Renal cortical epithelial cell (primary cell): ENCODE measurements at regions not wholly inside any gene's neighbourhood (a gene's known extent, or its start where the extent isn't known, plus 50 kb on each side); places are given as distances from the start of the nearest gene placed in this dataset.
A peak's percentile ranks its signal among the peaks of the same experiment; 100 is the strongest.

Experiments used
- DNase-seq: peaks from one replicate; pipeline ENCODE4 v3.0.0-alpha.2; 2011; ENCODE audit warnings: low read depth

GRCh38 chr4:11537846-11538245 is 109.2 kb upstream of the HS3ST1 start:
- no peak for DNase-seq

- DNase-seq: no peak
Measured at GRCh38 chr4:11535333-11535732, 106.6 kb upstream of the HS3ST1 start.

GRCh38 chr4:11534623-11535302 is 106.1 kb upstream of the HS3ST1 start:
- no peak for DNase-seq

DNA sequence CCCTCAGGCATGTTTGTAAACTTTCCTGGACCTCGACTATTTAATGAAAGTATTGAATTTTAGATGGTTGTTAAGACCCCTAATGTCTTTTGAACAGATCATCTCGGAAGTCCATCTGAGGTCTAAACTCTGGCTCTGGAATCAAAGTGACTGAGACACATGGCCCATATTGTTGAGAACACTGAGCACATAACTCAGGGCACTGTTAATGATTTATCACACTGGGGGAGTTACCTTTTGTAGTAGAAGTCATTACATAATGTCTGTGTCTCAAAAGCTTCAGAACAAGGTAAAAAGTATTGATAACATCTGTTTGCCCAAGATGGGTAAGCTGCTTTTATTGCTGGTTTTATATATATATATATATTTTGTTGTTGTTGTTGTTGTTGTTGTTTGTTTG is 103.4 kb upstream of the HS3ST1 start:
- DNase-seq: peak; percentile 82

GRCh38 chr4:11529625-11530201 is 101.0 kb upstream of the HS3ST1 start:
- peak; percentile 67 for DNase-seq

DNA sequence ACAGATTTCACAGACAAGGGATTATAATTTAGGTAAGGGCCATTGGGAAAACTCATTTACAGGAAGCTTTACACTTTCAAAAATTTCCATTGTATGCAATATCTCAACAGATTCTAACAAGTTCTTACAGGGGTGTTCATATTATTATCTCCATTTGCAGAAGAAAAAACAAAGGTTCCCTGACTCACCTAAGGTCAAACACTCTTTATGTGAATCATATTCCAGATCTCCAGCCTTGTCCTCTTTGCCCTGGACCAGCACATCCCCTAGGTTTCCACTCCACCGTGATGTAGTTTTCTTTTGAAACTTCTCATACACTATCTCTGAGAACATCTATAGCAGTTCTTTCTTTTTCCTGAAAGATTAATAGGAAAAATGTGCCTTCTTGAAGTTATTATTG is 96.4 kb upstream of the HS3ST1 start:
- no peak for DNase-seq

DNA sequence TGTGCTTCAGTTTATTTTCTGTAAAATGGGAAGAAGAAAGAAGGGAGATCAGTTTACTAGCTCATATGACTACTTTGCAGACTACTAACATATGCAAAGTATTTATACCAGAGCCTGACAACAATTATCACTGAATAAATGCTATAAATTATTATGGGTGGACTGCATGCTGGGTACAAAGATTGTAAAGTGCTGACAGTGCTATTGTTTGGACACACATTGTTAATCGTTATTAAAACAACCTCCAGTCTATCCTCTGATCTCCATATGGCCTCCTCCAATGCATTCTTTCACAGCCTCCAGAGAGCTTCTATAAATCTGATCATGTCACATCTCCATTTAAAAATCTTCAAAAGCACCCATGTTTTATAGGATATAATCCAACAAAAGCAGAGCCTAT is 90.1 kb upstream of the HS3ST1 start:
- no peak for DNase-seq

- no peak for DNase-seq
Measured at GRCh38 chr4:11514779-11515419, 86.2 kb upstream of the HS3ST1 start.

GRCh38 chr4:11514003-11514402 is 85.3 kb upstream of the HS3ST1 start:
- DNase-seq: no peak

DNA sequence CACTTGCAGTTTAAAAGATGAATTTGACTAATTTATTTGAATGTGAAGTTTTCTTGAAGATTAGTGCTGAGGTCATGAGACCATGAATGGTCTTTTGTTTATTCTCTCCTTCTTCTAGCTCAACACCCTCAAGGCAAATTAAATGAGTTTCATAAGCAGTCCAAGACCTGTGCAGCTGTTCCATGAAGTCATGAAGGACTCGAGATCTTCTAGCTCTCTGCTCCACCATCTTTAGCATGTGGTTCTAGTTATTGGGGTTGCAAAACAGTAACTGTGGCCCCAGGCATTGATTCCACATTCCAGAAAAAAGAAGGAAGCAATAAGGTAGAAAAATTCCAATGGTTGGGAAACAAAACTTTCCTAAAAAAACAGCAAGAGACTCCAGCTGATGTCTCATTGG is 84.2 kb upstream of the HS3ST1 start:
- peak; percentile 70 for DNase-seq

DNA sequence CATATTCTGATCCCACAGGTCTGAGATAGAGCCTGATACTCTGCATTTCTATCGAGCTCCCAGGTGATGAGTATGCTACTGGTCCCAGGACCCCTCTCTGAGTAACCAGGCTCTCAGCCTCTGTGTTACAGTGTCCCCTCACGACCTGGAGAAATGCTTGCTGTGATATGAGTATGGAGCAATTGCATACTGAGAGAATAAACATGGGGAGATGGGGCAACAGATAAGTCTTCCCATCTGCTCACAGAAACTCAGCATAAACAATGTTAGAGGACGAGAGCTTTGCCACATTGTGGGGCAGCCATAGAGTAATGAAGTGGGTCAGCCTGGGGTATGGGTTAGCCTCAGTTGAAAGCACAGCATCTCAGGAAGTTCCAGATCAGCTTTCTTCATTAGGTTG is 82.6 kb upstream of the HS3ST1 start:
- DNase-seq: no peak

DNA sequence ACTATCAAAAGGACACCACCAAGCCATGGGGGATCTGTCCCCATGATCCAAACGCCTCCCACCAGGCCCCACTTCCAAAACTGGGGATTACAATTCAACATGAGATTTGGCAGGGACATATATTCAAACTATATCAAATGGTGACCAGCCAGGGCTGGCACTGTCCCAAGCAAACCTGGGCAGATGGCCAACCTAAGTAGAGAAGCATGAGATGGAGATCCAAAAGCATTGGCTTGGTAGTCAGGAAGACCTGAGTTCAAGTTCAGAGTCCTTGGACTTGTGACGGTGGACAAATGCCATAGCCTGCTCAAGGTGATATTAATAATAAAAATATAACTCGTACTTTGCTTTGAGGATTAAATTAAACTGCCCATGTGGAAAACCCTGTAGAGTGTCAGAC is 79.2 kb upstream of the HS3ST1 start:
- no peak for DNase-seq

DNA sequence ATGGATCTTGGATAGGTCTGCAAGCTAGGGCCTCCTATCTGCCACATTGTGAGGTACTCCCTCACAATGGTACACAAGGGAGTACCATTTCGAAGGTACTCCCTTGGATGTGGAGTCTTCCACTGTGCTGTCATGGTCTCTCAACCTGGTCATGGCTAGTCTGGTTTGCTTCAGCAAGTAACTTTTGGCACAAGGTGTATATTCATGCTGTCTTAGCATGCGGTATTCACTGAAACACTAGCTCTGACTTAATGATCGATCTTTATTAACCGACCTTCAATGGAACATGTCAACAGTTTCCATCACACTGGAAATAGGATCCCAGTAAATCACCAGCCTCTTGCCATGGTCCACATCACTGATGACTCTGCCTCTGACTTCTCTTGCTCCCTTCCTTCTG is 77.5 kb upstream of the HS3ST1 start:
- peak; percentile 48 for DNase-seq

GRCh38 chr4:11505221-11505971 is 76.7 kb upstream of the HS3ST1 start:
- DNase-seq: peak; percentile 99

DNA sequence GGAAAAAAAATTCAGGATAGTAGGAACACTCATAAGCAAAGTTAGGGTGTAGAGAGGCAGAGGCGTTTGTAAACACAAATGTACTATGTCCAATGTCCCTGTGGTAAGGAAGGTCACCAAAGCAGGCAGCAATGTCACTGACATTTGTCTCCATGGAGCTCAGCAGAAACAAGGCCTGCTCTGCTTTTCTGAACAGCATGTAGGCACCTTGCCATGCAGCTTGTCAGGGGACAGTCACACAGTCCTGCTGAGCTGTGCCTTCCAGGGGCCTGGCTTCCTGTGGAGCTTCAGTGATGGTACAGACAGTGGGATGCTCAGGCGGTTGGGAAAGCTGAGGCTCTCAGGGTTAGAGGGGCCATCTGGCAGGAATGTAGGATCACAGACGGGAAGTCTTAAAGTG is 74.5 kb upstream of the HS3ST1 start:
- no peak for DNase-seq

DNA sequence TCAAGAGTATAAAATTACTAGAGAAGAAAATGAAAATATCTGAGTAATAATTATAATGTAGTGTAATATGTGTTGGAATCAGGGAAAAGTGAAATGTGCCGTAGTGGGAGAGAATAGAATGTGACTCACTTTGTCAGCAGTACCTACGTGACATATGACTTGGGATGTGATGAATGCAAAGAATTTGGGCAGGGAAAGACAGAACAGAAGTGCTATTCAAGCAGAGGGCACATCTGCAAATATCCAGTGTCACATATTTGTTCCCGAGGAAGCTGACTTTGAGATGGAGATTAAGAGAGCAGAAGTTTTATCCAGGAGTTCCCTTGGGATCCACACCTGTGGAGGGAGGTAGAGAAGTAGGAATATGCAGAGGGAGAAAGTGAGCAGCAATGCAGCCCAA is 69.3 kb upstream of the HS3ST1 start:
- peak; percentile 54 for DNase-seq

- no peak for DNase-seq
Measured at GRCh38 chr4:11497212-11497806, 68.6 kb upstream of the HS3ST1 start.

GRCh38 chr4:11496351-11496829 is 67.7 kb upstream of the HS3ST1 start:
- peak; percentile 79 for DNase-seq

DNA sequence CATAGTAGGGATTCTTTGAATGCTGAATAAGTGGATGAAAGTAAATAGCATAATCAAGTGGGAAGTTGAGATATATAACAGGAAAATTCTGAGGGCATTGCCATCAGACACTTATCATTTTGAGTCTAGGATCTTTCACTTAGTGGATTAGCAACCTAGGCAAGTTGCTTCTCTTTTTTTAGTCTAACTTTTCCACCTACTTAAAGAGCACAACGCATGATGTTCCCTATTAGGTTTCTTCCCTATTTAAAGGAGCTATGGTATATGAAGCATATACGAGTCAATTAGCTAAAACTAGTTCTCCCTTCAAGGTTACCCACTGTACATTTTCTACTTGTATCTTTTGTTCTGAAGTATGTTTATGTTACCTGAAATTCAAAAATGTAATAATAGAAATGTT is 67.1 kb upstream of the HS3ST1 start:
- no peak for DNase-seq

- DNase-seq: no peak
Measured at GRCh38 chr4:11495291-11495690, 66.6 kb upstream of the HS3ST1 start.

- DNase-seq: no peak
Measured at GRCh38 chr4:11494232-11494631, 65.5 kb upstream of the HS3ST1 start.

- DNase-seq: no peak
Measured at GRCh38 chr4:11489453-11490083, 60.9 kb upstream of the HS3ST1 start.
